Prostate gland (tissue), 2 donors: ENCODE measurements at regions not wholly inside any gene's neighbourhood (a gene's known extent, or its start where the extent isn't known, plus 50 kb on each side); places are given as distances from the start of the nearest gene placed in this dataset.

ENCODE experiments used
- CTCF ChIP-seq, 4 experiments: fragments of 200-600 bp in 2 of 4; fragments of 450-650 bp in 2 of 4; sonication (generic) in 2 of 4; IDR thresholded peaks; 1 replicate in 3 of 4; 2 replicates in 1 of 4; pipeline ENCODE4 v1.5.1; 2016 to 2019; ENCODE audit warnings: antibody characterized with exemption in 4 of 4, mild to moderate bottlenecking in 2 of 4, moderate library complexity in 2 of 4
- POLR2A ChIP-seq: fragments of 450-650 bp; IDR thresholded peaks from one replicate; pipeline ENCODE4 v1.6.1; 2016; ENCODE audit warnings: antibody characterized with exemption, mild to moderate bottlenecking
- POLR2AphosphoS5 ChIP-seq: sonication (generic); formaldehyde crosslinking; IDR thresholded peaks from one replicate; pipeline ENCODE4 v1.6.1; 2017; ENCODE audit warnings: antibody characterized with exemption

- no peak for TF ChIP-seq CTCF (IDR thresholded peaks at IDR 0.05)
- no peak for TF ChIP-seq POLR2A
- TF ChIP-seq POLR2AphosphoS5, result no peak
These were observed 104.9 kb upstream of the LOC128125822 start for GRCh38 chr6:63467247-63467954.
